ENCODE measurements at regions not wholly inside any gene's neighbourhood (a gene's known extent, or its start where the extent isn't known, plus 50 kb on each side); places are given as distances from the start of the nearest gene placed in this dataset.
"Not testable (repeated sequence)": the region's sequence is repeated elsewhere in the genome, so short reads cannot be mapped to it uniquely, and the experiment has no call there.

- H3K4me3 ChIP-seq (ENCODE audit: extremely low read depth, insufficient read depth, low read length, poor library complexity, severe bottlenecking); H3K4me1 ChIP-seq (ENCODE audit: control insufficient read depth, insufficient read depth, low read length, poor library complexity, severe bottlenecking); H3K27ac ChIP-seq (ENCODE audit: low read depth, low read length, severe bottlenecking); H3K9me3 ChIP-seq (ENCODE audit: control insufficient read depth, low read length); H3K36me3 ChIP-seq (ENCODE audit: control insufficient read depth, insufficient read depth, low read length): not testable (repeated sequence)
- no CpG with 5 or more reads among the region's 1 CpG for WGBS, 2 experiments (ENCODE audit: insufficient coverage in 2 of 2)
Measured at GRCh38 chr3:106360901-106361300, 492.1 kb upstream of the CBLB start.

GRCh38 chr3:106364477-106364876 is 495.7 kb upstream of the CBLB start:
- no peak overlapping the region for H3K27ac ChIP-seq (ENCODE audit: low read depth, low read length, severe bottlenecking)
- H3K4me3 ChIP-seq (ENCODE audit: extremely low read depth, insufficient read depth, low read length, poor library complexity, severe bottlenecking), result no peak overlapping the region
- H3K4me1 ChIP-seq (ENCODE audit: control insufficient read depth, insufficient read depth, low read length, poor library complexity, severe bottlenecking), result no peaks in the 10 kb centered on the region
- H3K36me3 ChIP-seq (ENCODE audit: control insufficient read depth, insufficient read depth, low read length), result no peaks in the 10 kb centered on the region
- WGBS, 2 experiments (ENCODE audit: insufficient coverage in 2 of 2), result 60% methylated on average over 1 of the region's 1 CpG; no CpG with 5 or more reads in 1 of the 2 experiments
- no peaks in the 10 kb centered on the region for H3K9me3 ChIP-seq (ENCODE audit: control insufficient read depth, low read length)

- H3K4me1 ChIP-seq (ENCODE audit: control insufficient read depth, insufficient read depth, low read length, poor library complexity, severe bottlenecking), result no peaks in the 10 kb centered on the region
Measured at GRCh38 chr3:106365061-106365691, 496.4 kb upstream of the CBLB start.

GRCh38 chr3:106366352-106366751 is 497.5 kb upstream of the CBLB start:
- no peaks in the 10 kb centered on the region for H3K9me3 ChIP-seq (ENCODE audit: control insufficient read depth, low read length)

More at GRCh38 chr3:106365061-106365691, 496.4 kb upstream of the CBLB start:
- Histone ChIP-seq H3K27ac (ENCODE audit: low read depth, low read length, severe bottlenecking) (no peak overlapping the region), H3K4me3 (ENCODE audit: extremely low read depth, insufficient read depth, low read length, poor library complexity, severe bottlenecking) (no peak overlapping the region), H3K36me3 (ENCODE audit: control insufficient read depth, insufficient read depth, low read length) (no peaks in the 10 kb centered on the region), H3K9me3 (ENCODE audit: control insufficient read depth, low read length) (no peaks in the 10 kb centered on the region)
- WGBS, 2 experiments (ENCODE audit: insufficient coverage in 2 of 2), result 100% methylated on average over 1 of the region's 1 CpG

GRCh38 chr3:106367496-106367895 is 498.7 kb upstream of the CBLB start:
- no CpG with 5 or more reads among the region's 2 CpGs for WGBS, 2 experiments (ENCODE audit: insufficient coverage in 2 of 2)
- no peaks in the 10 kb centered on the region for H3K9me3 ChIP-seq (ENCODE audit: control insufficient read depth, low read length)
- H3K27ac ChIP-seq (ENCODE audit: low read depth, low read length, severe bottlenecking), result no peak overlapping the region
- H3K36me3 ChIP-seq (ENCODE audit: control insufficient read depth, insufficient read depth, low read length), result no peaks in the 10 kb centered on the region
- H3K4me1 ChIP-seq (ENCODE audit: control insufficient read depth, insufficient read depth, low read length, poor library complexity, severe bottlenecking), result no peaks in the 10 kb centered on the region
- no peak overlapping the region for H3K4me3 ChIP-seq (ENCODE audit: extremely low read depth, insufficient read depth, low read length, poor library complexity, severe bottlenecking)

More at GRCh38 chr3:106366352-106366751, 497.5 kb upstream of the CBLB start:
- no peaks in the 10 kb centered on the region for H3K4me1 ChIP-seq (ENCODE audit: control insufficient read depth, insufficient read depth, low read length, poor library complexity, severe bottlenecking)
- H3K27ac ChIP-seq (ENCODE audit: low read depth, low read length, severe bottlenecking), result no peak overlapping the region
- no peak overlapping the region for H3K4me3 ChIP-seq (ENCODE audit: extremely low read depth, insufficient read depth, low read length, poor library complexity, severe bottlenecking)
- no peaks in the 10 kb centered on the region for H3K36me3 ChIP-seq (ENCODE audit: control insufficient read depth, insufficient read depth, low read length)

GRCh38 chr3:106371221-106371970 is 502.6 kb upstream of the CBLB start:
- WGBS, 2 experiments (ENCODE audit: insufficient coverage in 2 of 2), result 70 to 71% methylated on average over 2 to 5 of the region's 10 CpGs
- Histone ChIP-seq H3K36me3 (ENCODE audit: control insufficient read depth, insufficient read depth, low read length) (no peaks in the 10 kb centered on the region), H3K9me3 (ENCODE audit: control insufficient read depth, low read length) (no peaks in the 10 kb centered on the region), H3K27ac (ENCODE audit: low read depth, low read length, severe bottlenecking) (no peak overlapping the region), H3K4me1 (ENCODE audit: control insufficient read depth, insufficient read depth, low read length, poor library complexity, severe bottlenecking) (no peaks in the 10 kb centered on the region), H3K4me3 (ENCODE audit: extremely low read depth, insufficient read depth, low read length, poor library complexity, severe bottlenecking) (no peak overlapping the region)

GRCh38 chr3:106371971-106372805 is 503.4 kb upstream of the CBLB start:
- no peak overlapping the region for H3K4me3 ChIP-seq (ENCODE audit: extremely low read depth, insufficient read depth, low read length, poor library complexity, severe bottlenecking)
- H3K9me3 ChIP-seq (ENCODE audit: control insufficient read depth, low read length), result no peaks in the 10 kb centered on the region
- no peaks in the 10 kb centered on the region for H3K4me1 ChIP-seq (ENCODE audit: control insufficient read depth, insufficient read depth, low read length, poor library complexity, severe bottlenecking)
- H3K27ac ChIP-seq (ENCODE audit: low read depth, low read length, severe bottlenecking), result no peak overlapping the region
- H3K36me3 ChIP-seq (ENCODE audit: control insufficient read depth, insufficient read depth, low read length), result no peaks in the 10 kb centered on the region
- WGBS, 2 experiments (ENCODE audit: insufficient coverage in 2 of 2), result no CpG with 5 or more reads among the region's 1 CpG

GRCh38 chr3:106372806-106373190 is 504.0 kb upstream of the CBLB start:
- WGBS, 2 experiments (ENCODE audit: insufficient coverage in 2 of 2), result no CpG with 5 or more reads among the region's 1 CpG

GRCh38 chr3:106376016-106376570 is 507.3 kb upstream of the CBLB start:
- Histone ChIP-seq H3K4me3 (ENCODE audit: extremely low read depth, insufficient read depth, low read length, poor library complexity, severe bottlenecking) (no peak overlapping the region), H3K4me1 (ENCODE audit: control insufficient read depth, insufficient read depth, low read length, poor library complexity, severe bottlenecking) (no peaks in the 10 kb centered on the region), H3K9me3 (ENCODE audit: control insufficient read depth, low read length) (no peaks in the 10 kb centered on the region), H3K36me3 (ENCODE audit: control insufficient read depth, insufficient read depth, low read length) (no peaks in the 10 kb centered on the region), H3K27ac (ENCODE audit: low read depth, low read length, severe bottlenecking) (no peak overlapping the region)
- 79 to 91% methylated on average over 5 of the region's 5 CpGs for WGBS, 2 experiments (ENCODE audit: insufficient coverage in 2 of 2)

More at GRCh38 chr3:106372806-106373190, 504.0 kb upstream of the CBLB start:
- Histone ChIP-seq H3K27ac (ENCODE audit: low read depth, low read length, severe bottlenecking) (no peak overlapping the region), H3K36me3 (ENCODE audit: control insufficient read depth, insufficient read depth, low read length) (no peaks in the 10 kb centered on the region), H3K9me3 (ENCODE audit: control insufficient read depth, low read length) (no peaks in the 10 kb centered on the region), H3K4me3 (ENCODE audit: extremely low read depth, insufficient read depth, low read length, poor library complexity, severe bottlenecking) (no peak overlapping the region), H3K4me1 (ENCODE audit: control insufficient read depth, insufficient read depth, low read length, poor library complexity, severe bottlenecking) (no peaks in the 10 kb centered on the region)

GRCh38 chr3:106379251-106379750 is 510.5 kb upstream of the CBLB start:
- Histone ChIP-seq H3K36me3 (ENCODE audit: control insufficient read depth, insufficient read depth, low read length) (no peaks in the 10 kb centered on the region), H3K4me3 (ENCODE audit: extremely low read depth, insufficient read depth, low read length, poor library complexity, severe bottlenecking) (no peak overlapping the region), H3K9me3 (ENCODE audit: control insufficient read depth, low read length) (no peaks in the 10 kb centered on the region), H3K27ac (ENCODE audit: low read depth, low read length, severe bottlenecking) (no peak overlapping the region), H3K4me1 (ENCODE audit: control insufficient read depth, insufficient read depth, low read length, poor library complexity, severe bottlenecking) (no peaks in the 10 kb centered on the region)
- WGBS, 2 experiments (ENCODE audit: insufficient coverage in 2 of 2), result 60 to 78% methylated on average over 3 to 4 of the region's 6 CpGs
